ENCODE measurements at regions not wholly inside any gene's neighbourhood (a gene's known extent, or its start where the extent isn't known, plus 50 kb on each side); places are given as distances from the start of the nearest gene placed in this dataset.

DNA sequence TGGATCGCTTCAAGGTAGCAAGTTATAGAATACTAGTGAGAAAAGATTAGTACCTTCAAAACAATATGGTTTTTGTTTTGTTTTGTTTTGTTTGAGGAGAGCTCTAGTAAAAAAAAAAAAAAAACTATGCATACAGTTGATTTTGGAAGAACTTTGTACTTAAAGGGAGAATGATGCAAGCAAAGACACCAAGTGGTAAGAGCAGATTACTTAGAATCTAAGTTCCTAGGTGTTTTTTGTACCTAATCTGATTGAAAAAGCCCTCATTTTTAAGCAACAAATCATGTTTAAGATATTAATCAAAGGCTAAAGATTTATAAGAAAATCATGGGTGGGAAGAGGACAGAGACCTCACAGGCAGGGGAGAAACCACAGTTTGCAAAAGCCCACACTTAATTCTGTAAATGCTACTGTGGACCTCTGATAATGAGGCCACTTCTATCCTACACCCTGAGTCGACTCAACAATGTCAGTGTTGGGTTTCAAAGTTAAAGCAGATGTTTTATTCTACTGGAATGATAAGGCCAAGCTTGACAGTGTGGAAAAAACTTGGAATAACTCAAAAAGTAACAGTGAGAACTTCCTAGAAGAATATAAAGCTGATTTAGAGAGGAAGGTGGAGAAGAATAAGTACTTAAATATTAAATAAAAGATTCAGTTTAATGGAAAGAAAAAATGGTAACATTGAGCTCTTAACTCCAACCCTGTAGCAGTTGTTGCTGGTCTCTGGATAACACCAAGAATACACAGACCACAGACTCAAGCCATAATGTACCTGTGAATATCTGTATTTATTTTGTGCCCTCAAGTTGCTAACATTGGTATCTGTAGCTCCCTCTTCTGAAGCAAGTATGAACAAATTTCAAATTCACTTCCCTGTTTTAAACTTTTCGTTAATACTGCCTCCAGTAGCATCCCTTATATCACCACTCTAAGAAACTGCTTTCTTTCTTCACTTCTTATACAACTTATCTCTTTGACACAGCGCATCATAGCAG, 1047.8 kb downstream of the EPHA7 start:
- no peaks in the 10 kb centered on the region for H3K9me3 ChIP-seq (ENCODE audit: control insufficient read depth in 1 of 2, low read length in 2 of 2)
- no peaks in the 10 kb centered on the region for H3K4me1 ChIP-seq (ENCODE audit: control insufficient read depth in 1 of 2, insufficient read depth in 2 of 2, low read length in 2 of 2)
- no peaks in the 10 kb centered on the region for H3K27me3 ChIP-seq (ENCODE audit: low read depth, low read length)
- H3K27ac ChIP-seq (ENCODE audit: low read length): no peak overlapping the region
- H3K4me3 ChIP-seq (ENCODE audit: low read depth in 1 of 2, low read length in 2 of 2): no peak overlapping the region
- H3K36me3 ChIP-seq (ENCODE audit: control insufficient read depth in 1 of 2, insufficient read depth in 2 of 2, low read length in 2 of 2): no peaks in the 10 kb centered on the region

DNA sequence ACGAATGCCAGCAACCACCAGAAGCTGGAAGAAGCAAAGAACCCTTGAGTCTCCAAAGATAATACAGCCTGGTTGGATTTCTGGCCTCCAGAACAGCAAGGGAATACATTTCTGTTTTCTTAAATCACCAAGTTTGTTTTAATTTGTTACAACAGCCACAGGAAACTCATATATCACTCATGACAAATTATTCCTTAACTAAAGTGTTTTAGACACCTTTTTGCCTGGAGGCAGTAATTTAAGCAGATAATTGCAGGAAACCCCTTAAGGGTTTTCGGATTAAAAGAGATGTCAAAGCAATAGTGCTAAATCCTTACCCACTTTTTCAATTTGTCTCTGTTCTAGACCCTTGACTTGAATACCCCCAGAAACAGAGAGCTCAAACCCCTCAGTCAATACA, 1050.0 kb downstream of the EPHA7 start:
- Histone ChIP-seq H3K4me1 (ENCODE audit: control insufficient read depth in 1 of 2, insufficient read depth in 2 of 2, low read length in 2 of 2) (no peaks in the 10 kb centered on the region), H3K9me3 (ENCODE audit: control insufficient read depth in 1 of 2, low read length in 2 of 2) (no peaks in the 10 kb centered on the region), H3K27me3 (ENCODE audit: low read depth, low read length) (no peaks in the 10 kb centered on the region), H3K27ac (ENCODE audit: low read length) (no peak overlapping the region), H3K36me3 (ENCODE audit: control insufficient read depth in 1 of 2, insufficient read depth in 2 of 2, low read length in 2 of 2) (no peaks in the 10 kb centered on the region), H3K4me3 (ENCODE audit: low read depth in 1 of 2, low read length in 2 of 2) (no peak overlapping the region)

DNA sequence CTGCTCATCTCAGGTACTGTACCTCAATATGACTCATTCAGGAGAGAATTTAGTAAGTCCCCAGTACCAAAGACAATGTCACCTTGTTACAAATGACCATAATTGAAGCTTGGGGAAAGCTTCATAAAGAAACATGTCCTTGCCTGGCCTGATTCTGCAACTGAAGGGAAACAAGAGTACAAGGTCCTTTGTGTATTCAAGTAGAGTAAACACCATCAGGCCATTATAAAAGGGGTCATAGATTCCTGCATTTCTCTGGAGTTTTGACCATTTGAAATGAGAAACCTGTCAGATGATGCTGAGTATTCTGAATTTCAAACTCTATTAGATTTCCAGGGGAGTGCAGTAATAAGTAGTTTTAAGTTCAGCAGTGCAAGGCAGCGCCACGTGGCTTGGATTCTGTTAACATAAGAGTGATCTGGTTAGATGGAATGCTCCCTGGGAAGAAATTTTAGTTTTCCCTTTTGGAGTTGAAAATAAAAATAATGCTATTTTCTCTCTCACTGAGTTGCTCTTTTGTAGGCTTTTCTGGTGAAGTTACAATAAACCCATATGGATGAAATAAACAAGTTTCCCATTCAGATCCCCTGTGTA, 1054.3 kb downstream of the EPHA7 start:
- Histone ChIP-seq H3K27me3 (ENCODE audit: low read depth, low read length) (no peaks in the 10 kb centered on the region), H3K4me1 (ENCODE audit: control insufficient read depth in 1 of 2, insufficient read depth in 2 of 2, low read length in 2 of 2) (no peaks in the 10 kb centered on the region), H3K27ac (ENCODE audit: low read length) (no peak overlapping the region), H3K9me3 (ENCODE audit: control insufficient read depth in 1 of 2, low read length in 2 of 2) (no peaks in the 10 kb centered on the region), H3K36me3 (ENCODE audit: control insufficient read depth in 1 of 2, insufficient read depth in 2 of 2, low read length in 2 of 2) (no peaks in the 10 kb centered on the region), H3K4me3 (ENCODE audit: low read depth in 1 of 2, low read length in 2 of 2) (no peak overlapping the region)

DNA sequence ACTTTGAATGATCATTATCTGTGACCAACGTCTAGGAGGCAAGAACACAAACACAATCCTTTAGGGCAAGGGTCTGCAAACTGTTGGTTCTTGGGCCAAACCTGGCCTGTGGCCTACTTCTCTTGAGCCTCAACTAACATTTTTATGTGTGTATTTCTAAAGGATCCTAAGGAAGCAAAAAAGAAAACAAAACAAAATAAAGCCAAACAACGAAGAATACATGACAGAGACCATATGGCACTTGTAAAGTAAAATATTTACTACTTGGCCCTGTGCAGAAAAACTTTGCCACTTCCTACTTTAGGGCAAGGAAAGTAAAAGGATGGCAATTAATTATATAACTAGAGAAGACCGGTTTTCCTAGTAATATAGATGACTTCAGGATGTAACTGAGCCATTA, 1056.2 kb downstream of the EPHA7 start:
- H3K4me1 ChIP-seq (ENCODE audit: control insufficient read depth in 1 of 2, insufficient read depth in 2 of 2, low read length in 2 of 2): no peaks in the 10 kb centered on the region
- H3K27ac ChIP-seq (ENCODE audit: low read length): no peak overlapping the region
- H3K27me3 ChIP-seq (ENCODE audit: low read depth, low read length): no peaks in the 10 kb centered on the region
- H3K9me3 ChIP-seq (ENCODE audit: control insufficient read depth in 1 of 2, low read length in 2 of 2): no peaks in the 10 kb centered on the region
- H3K4me3 ChIP-seq (ENCODE audit: low read depth in 1 of 2, low read length in 2 of 2): no peak overlapping the region
- no peaks in the 10 kb centered on the region for H3K36me3 ChIP-seq (ENCODE audit: control insufficient read depth in 1 of 2, insufficient read depth in 2 of 2, low read length in 2 of 2)

DNA sequence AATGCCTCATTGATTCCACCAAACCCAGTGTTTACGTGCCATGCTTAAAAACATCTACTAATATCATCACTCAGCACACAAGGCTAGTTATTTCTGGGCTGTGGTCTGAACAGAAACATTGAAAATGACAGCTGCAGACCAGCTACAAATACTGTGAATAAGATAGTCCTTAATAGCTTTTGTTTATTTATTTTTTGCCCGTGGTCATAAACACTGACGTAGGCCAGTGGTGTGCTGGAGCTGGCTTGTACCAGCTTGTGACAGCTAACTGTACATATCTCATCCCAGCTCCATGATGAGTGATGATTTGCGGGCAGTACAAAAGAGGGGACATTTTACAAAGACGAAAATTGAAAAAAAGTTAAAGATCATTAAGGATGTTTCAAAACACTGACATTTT, 1057.0 kb downstream of the EPHA7 start:
- Histone ChIP-seq H3K36me3 (ENCODE audit: control insufficient read depth in 1 of 2, insufficient read depth in 2 of 2, low read length in 2 of 2) (no peaks in the 10 kb centered on the region), H3K4me1 (ENCODE audit: control insufficient read depth in 1 of 2, insufficient read depth in 2 of 2, low read length in 2 of 2) (no peaks in the 10 kb centered on the region), H3K4me3 (ENCODE audit: low read depth in 1 of 2, low read length in 2 of 2) (no peak overlapping the region), H3K27me3 (ENCODE audit: low read depth, low read length) (no peaks in the 10 kb centered on the region), H3K27ac (ENCODE audit: low read length) (no peak overlapping the region), H3K9me3 (ENCODE audit: control insufficient read depth in 1 of 2, low read length in 2 of 2) (no peaks in the 10 kb centered on the region)

DNA sequence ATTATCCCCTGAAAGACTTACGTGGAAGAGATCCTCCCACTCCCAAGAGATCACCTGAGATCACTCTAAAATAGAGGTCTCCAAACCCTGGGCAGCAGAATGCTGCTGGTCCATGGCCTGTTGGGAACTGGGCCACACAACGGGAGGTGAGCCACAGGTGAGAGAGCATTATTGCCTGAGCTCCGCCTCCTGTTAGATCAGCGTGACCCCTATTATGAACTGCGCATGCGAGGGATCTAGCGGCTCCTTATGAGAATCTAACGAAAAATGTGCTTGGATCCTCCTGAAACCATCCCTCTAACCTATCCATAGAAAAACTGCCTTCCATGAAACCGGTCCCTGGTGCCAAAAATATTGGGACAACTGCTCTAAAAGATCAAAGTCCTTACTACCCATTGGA, 1057.4 kb downstream of the EPHA7 start:
- no peak overlapping the region for H3K4me3 ChIP-seq (ENCODE audit: low read depth in 1 of 2, low read length in 2 of 2)
- H3K27me3 ChIP-seq (ENCODE audit: low read depth, low read length): no peaks in the 10 kb centered on the region

DNA sequence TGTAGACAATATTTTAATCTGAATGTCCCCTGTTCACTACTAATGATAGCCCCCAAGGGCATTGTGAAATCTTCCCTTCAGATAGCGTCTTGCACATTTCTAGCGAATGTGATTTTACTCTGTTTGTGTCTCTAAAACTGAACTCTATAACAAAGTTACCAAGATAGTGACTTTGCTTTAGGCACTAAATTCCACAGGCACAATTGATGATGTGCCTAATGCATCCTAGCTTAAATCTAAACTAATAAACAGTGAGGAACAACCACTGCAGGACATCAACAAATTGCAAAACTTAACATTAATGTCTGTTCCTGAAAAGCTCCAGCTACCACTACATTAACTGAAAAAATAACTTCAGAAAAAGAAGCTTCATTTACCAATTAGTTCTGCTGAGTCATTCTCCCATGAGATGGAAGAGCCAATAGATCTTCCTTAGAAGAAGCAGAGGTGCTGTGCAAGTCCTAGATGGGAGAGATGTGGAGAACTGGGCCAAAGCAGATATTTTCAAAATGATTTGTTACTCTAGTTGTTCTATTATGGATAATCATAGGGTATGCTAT, 1065.0 kb downstream of the EPHA7 start:
- no peaks in the 10 kb centered on the region for H3K27me3 ChIP-seq (ENCODE audit: low read depth, low read length)
- H3K36me3 ChIP-seq (ENCODE audit: control insufficient read depth in 1 of 2, insufficient read depth in 2 of 2, low read length in 2 of 2): no peaks in the 10 kb centered on the region
- no peak overlapping the region for H3K4me3 ChIP-seq (ENCODE audit: low read depth in 1 of 2, low read length in 2 of 2)
- no peaks in the 10 kb centered on the region for H3K9me3 ChIP-seq (ENCODE audit: control insufficient read depth in 1 of 2, low read length in 2 of 2)
- no peaks in the 10 kb centered on the region for H3K4me1 ChIP-seq (ENCODE audit: control insufficient read depth in 1 of 2, insufficient read depth in 2 of 2, low read length in 2 of 2)
- no peak overlapping the region for H3K27ac ChIP-seq (ENCODE audit: low read length)

More for the DNA sequence above, 1057.4 kb downstream of the EPHA7 start:
- Histone ChIP-seq H3K36me3 (ENCODE audit: control insufficient read depth in 1 of 2, insufficient read depth in 2 of 2, low read length in 2 of 2) (no peaks in the 10 kb centered on the region), H3K4me1 (ENCODE audit: control insufficient read depth in 1 of 2, insufficient read depth in 2 of 2, low read length in 2 of 2) (no peaks in the 10 kb centered on the region), H3K9me3 (ENCODE audit: control insufficient read depth in 1 of 2, low read length in 2 of 2) (no peaks in the 10 kb centered on the region), H3K27ac (ENCODE audit: low read length) (no peak overlapping the region)

DNA sequence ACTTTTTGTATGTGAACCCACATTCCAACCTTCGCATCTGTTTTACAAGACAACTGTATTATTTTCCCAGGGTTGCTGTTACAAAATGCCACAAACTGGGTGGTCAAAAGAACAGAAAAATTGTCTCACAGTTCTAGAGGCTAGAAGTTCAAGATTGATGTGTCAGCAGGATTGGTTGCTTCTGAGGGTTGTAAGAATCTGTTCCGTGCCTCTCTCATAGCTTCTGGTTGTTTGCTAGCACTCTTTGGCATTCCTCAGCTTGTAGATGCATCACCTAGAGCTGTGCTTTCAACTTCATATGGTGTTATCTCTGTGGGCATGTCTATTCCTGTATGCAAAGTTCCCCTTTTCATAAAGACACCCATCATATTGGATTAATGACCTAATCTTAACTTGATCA, 1067.2 kb downstream of the EPHA7 start:
- no peaks in the 10 kb centered on the region for H3K4me1 ChIP-seq (ENCODE audit: control insufficient read depth in 1 of 2, insufficient read depth in 2 of 2, low read length in 2 of 2)
- no peaks in the 10 kb centered on the region for H3K9me3 ChIP-seq (ENCODE audit: control insufficient read depth in 1 of 2, low read length in 2 of 2)
- H3K27ac ChIP-seq (ENCODE audit: low read length): no peak overlapping the region
- H3K36me3 ChIP-seq (ENCODE audit: control insufficient read depth in 1 of 2, insufficient read depth in 2 of 2, low read length in 2 of 2): no peaks in the 10 kb centered on the region
- H3K4me3 ChIP-seq (ENCODE audit: low read depth in 1 of 2, low read length in 2 of 2): no peak overlapping the region
- no peaks in the 10 kb centered on the region for H3K27me3 ChIP-seq (ENCODE audit: low read depth, low read length)

DNA sequence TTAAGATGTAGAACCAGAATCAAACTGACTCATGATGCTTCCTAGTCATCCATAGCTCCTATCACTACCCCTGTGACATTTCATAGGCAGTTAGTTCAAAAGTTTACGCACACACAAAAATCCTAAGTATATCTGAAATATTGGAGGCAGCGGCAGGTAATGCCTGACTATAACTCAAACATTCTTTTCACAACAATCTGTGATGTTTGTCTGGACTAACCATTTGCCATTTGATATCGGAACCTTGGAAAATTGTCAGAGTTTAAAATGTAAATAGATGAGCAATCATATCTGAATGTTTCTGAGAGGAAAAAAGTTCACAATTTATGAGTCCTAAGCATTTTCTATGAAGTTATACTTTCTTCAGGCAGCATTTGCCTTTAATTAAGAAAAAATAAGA, 1078.2 kb downstream of the EPHA7 start:
- no peaks in the 10 kb centered on the region for H3K36me3 ChIP-seq (ENCODE audit: control insufficient read depth in 1 of 2, insufficient read depth in 2 of 2, low read length in 2 of 2)
- H3K27ac ChIP-seq (ENCODE audit: low read length): no peak overlapping the region
- H3K9me3 ChIP-seq (ENCODE audit: control insufficient read depth in 1 of 2, low read length in 2 of 2): no peaks in the 10 kb centered on the region
- no peaks in the 10 kb centered on the region for H3K4me1 ChIP-seq (ENCODE audit: control insufficient read depth in 1 of 2, insufficient read depth in 2 of 2, low read length in 2 of 2)
- H3K27me3 ChIP-seq (ENCODE audit: low read depth, low read length): no peaks in the 10 kb centered on the region
- no peak overlapping the region for H3K4me3 ChIP-seq (ENCODE audit: low read depth in 1 of 2, low read length in 2 of 2)

DNA sequence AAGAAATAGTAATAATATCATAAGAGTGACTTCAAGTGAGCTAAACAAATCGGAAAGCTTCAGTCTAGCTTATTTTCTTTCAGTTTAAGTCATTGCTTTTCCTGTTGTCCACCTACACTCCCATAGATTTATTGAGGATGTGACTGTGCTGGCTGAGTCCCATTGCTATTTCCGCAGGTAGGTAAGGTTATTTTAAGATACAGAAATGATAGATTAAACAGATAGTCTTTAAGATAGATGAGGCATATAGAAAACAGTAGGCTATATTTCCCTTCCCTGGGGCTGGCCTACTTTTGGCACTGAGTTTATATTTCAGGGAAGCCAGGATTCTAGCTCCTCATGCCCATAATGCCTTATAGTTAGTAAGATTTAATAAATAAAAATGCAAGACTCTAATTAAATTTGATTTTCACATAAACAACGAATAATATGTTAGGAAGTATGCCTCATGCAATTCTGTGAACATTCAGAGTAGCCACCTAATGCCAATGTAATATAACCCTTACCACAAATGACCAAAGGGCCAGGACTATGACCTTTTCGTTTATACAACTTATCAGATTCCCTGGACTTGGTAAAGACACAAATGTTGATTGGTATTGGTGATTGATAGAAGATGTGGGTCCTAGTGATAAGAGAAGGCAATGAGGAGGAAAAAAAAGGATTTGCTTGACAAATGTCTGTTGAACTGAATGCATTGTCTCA, 1079.3 kb downstream of the EPHA7 start:
- Histone ChIP-seq H3K4me3 (ENCODE audit: low read depth in 1 of 2, low read length in 2 of 2) (no peak overlapping the region), H3K9me3 (ENCODE audit: control insufficient read depth in 1 of 2, low read length in 2 of 2) (no peaks in the 10 kb centered on the region), H3K27ac (ENCODE audit: low read length) (no peak overlapping the region), H3K27me3 (ENCODE audit: low read depth, low read length) (no peaks in the 10 kb centered on the region), H3K4me1 (ENCODE audit: control insufficient read depth in 1 of 2, insufficient read depth in 2 of 2, low read length in 2 of 2) (no peaks in the 10 kb centered on the region), H3K36me3 (ENCODE audit: control insufficient read depth in 1 of 2, insufficient read depth in 2 of 2, low read length in 2 of 2) (no peaks in the 10 kb centered on the region)

DNA sequence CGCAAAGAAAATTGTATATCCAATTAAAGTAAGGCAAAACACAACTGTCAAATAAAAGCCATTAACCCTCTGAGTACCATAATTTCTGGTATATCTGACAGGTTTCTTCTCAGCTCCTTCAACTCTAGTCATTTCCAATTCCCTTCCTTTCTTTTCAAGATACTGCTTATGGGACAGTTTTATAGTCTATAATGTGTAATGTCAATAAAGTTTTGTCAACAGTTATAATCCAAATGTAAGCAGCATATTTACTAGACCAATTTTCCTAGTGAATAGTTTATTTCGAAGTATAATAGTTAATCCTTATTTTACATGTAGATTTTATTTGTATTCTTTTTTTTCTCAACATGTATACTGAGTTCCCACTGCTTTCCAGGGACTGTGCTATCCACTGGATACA, 1081.8 kb downstream of the EPHA7 start:
- H3K4me1 ChIP-seq (ENCODE audit: control insufficient read depth in 1 of 2, insufficient read depth in 2 of 2, low read length in 2 of 2): no peaks in the 10 kb centered on the region
- no peaks in the 10 kb centered on the region for H3K9me3 ChIP-seq (ENCODE audit: control insufficient read depth in 1 of 2, low read length in 2 of 2)
- H3K27ac ChIP-seq (ENCODE audit: low read length): no peak overlapping the region
- H3K4me3 ChIP-seq (ENCODE audit: low read depth in 1 of 2, low read length in 2 of 2): no peak overlapping the region
- no peaks in the 10 kb centered on the region for H3K27me3 ChIP-seq (ENCODE audit: low read depth, low read length)
- no peaks in the 10 kb centered on the region for H3K36me3 ChIP-seq (ENCODE audit: control insufficient read depth in 1 of 2, insufficient read depth in 2 of 2, low read length in 2 of 2)

Measured in muscle layer of duodenum (tissue), 2 donors.